Kidney glomerular epithelial cell (primary cell): ENCODE measurements at regions not wholly inside any gene's neighbourhood (a gene's known extent, or its start where the extent isn't known, plus 50 kb on each side); places are given as distances from the start of the nearest gene placed in this dataset.

Experiments
- DNase-seq: peaks from one replicate; lab custom pipeline; 2025; lab: John Stamatoyannopoulos, UW

DNA sequence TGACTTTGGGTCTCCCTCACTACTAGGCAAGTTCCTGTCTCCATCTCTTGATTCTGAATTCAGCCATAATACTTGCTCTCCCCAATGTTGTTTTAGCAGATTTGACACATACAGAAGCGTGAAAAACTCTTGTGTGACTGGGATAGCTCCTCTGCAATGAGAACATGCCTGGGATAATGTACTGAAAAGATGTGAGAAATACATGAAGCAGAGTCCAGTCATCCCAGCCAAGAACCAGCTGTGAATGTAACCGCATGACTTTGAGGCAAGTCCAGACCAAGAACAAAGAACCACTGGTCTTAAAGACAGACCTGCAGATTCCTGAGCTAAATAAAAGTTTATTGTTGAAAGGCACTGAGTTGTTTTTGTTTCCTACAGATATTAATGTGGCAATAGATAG is 135.0 kb downstream of the NMUR2 start:
- no peak for DNase-seq

DNA sequence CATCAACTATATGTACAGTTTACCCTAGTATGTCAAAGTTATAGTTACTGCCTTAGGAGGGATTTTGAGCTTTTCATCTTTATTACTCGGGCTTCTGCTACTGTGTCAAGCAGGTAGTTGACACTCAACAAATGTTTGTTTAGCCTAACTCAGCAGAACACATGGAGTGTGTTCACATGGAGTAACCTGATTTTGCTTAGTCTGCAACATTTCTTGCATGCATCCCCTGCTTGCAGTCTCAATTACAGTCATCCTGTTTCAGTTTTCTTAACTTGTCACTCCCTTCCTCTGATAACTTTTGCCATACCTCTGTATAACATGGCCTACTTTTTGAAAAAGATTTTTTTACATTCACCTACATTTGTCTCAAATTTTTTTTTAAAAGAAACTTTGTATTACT is 135.5 kb downstream of the NMUR2 start:
- no peak for DNase-seq

DNA sequence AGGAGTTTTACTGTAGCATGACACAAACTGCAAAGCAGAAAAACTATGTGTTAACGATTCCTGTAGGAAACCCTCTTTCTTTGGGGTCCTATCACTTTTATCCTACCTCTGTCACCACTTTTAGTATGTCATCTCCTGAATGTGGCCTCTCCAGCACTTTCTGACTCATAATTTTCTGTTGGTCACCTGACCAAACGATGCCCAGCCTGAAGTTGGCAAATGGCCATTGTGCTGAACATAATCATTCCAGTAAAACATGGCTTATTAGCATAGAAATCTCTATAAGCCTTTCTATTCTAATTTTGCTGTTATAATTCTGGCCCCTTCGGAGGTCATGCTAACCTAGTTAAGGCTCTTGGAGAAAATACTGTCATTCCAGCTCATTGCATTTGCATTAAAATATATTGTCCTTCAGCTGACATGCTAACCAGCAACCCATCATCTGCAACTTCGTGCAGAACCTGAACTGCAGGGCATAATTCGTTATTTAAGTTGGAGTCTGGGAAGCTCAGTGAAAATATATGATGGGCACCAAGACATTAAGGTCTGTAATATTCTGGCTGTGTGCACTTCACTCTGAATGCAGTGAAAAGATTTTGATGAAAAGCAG is 140.3 kb downstream of the NMUR2 start:
- DNase-seq, result no peak

DNA sequence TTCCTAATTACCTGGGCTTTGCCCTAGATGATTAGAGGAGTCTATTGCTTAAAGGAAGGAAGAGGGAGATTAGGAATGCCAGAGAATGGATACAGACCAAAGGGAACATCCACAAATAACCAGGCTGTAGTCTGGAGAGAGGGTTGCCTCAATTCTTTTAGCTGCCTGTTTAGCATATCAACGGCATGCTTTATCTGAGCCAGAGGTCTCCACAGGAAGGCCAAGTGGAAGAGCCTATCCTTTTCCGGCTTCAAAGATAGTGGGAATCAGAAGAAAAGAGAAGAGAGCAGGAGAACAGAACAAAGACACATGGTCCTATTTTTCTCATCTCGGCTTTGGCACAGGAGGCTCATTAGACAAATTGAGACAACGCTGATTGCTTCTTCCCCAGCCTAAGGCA is 142.4 kb downstream of the NMUR2 start:
- DNase-seq, result no peak

DNA sequence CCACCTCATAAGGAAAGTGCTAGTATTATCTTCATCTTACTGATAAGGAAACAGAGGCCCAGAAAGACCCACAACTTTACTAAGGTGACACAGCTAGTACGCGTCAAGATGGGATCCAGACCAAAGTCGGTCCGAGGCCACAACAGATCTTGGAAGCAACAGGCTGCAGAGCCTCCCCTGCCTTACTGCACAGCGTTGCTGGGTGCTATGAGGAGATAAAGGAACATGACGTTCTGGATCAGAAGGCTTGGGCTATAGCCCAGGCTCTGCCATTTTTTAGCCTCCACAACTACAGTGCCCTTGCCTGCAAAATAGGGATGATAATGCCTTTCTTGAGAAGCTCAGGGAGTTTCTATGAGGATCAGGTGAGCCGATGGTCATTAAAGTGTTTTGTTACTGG is 144.1 kb downstream of the NMUR2 start:
- DNase-seq, result no peak

DNA sequence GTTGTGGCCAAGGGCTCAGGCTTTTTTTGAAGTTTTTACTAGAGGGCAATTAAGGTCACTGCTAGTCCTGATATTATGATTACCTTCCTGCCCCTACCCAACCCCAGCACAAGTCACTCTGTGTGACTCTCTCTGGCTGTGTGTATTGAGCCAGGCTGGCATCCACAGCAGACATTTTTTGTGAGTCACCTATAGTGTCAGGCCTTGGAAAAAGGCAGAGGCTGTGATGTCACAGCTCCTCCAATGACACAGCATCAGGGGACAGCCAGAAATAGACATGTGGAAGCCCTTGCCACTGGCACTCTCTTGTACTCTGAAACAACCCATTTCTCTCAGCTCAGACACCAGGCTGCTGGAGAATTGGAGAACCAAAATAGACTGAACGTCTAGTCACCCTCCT is 145.4 kb downstream of the NMUR2 start:
- DNase-seq, result no peak

DNA sequence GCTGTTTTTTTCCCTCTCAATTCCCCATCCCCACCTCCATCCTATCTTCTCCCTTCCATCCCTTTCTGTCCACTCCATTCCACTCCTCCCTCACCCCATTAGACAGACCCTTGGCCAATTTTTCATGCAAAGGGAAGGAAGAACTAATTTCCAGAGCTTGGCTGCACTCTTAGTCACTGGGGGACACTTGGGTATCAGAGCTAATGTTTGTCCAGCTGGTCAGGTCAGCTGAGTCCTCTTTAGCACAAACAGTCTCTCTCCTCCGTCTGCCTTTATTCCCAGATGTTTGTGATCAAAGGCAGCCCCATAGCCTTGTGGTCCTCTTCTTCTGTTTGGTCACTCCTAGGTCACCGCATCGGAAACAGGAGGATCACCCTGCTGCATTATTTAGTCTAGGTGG is 148.5 kb downstream of the NMUR2 start:
- no peak for DNase-seq

DNA sequence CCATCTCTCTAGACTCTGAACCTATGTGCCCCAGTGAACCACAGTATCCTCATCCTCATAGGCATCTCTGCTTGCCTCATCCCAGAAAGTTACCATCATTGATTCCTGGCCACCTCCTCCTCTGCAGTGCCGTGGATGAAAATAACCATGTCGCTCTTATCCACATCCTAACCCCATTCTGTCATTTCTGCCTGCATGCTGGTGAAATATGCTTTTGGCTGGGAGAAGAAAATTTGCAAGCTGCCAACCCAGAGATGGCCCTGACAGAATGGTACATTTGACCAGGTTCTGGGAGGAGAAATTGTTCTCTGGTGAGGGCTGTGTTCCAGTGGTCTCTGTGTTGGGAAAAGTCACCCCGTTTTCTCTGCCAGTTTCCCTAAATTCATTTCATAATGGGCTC is 149.7 kb downstream of the NMUR2 start:
- no peak for DNase-seq

DNA sequence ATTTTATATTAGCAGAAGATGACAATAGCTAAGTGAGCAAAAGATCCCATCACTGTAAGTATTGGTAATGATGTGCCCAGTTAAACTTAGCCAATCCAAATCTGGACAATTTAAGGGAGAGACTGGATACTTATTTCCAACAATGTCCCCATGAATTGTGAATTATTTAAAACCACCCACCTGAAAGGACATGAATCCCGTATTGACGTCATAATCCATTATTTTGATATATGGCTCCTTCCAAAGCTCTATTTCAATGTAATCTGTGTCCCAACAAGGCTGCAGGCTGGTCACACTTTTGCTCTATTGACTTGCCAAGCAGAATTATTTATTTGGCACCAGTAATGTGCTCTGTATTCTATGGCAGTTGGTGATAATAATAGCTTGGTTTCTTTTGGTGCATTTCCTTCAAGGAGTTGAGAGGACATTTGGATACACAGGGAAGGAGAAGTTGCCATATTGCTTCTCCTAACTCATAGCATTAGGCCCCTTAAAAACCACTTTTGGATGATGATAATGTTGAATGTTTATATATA is 157.2 kb downstream of the NMUR2 start:
- no peak for DNase-seq

DNA sequence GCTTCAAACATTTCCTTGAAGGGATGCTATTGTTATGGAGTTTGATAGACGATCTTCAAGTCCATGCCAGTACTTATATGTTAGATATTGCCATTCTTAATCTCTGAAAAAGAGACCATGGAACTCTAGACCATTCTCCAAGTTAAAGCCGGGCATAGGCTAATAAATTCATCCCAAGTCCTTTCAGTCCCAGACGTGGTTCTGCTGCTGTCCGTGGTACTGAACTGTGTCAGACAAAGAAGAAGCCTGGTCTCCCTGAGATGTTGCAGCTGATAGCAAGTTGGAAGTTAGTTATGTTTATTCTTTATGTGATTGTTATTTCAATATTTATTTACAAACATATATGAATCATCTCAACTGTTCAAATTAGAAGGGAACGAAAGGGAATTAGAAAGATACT is 158.7 kb downstream of the NMUR2 start:
- no peak for DNase-seq

DNA sequence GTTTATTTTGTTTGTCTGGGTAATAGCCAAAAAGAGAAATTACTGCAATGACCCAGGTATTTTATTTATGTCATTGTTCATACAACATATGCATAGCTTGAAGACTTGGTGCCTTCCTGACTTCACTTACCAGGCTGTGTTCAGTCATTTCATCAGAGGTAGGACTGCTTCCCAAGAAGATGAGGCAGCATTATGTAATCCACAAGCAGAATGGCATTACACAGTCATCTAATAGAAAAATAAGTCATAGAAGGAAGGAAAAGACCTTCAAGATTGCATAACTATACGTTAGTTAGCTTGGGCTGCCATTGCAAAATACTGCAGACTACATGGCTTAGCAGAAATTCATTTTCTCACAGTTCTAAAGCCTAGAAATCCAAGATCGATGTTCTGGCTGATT is 167.5 kb downstream of the NMUR2 start:
- no peak for DNase-seq

DNA sequence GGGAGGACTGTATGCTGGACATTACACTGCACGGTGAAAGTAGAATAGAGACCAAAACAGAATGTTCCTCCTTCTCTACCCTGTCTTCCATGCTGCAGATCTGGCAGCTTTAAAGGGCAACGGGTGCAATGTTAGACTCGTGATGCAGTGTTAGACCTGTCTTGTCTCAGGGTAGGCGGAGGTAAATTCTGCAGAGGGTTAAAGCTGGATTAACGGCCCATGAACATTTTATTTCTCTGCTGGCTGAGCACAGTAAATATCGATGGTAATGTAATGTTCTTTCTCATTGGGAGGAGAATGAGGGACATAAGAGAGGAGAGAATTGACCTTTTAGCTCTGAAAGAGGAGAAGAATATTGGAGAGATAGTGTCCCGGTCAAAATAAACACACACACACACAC is 178.9 kb downstream of the NMUR2 start:
- DNase-seq, result no peak

DNA sequence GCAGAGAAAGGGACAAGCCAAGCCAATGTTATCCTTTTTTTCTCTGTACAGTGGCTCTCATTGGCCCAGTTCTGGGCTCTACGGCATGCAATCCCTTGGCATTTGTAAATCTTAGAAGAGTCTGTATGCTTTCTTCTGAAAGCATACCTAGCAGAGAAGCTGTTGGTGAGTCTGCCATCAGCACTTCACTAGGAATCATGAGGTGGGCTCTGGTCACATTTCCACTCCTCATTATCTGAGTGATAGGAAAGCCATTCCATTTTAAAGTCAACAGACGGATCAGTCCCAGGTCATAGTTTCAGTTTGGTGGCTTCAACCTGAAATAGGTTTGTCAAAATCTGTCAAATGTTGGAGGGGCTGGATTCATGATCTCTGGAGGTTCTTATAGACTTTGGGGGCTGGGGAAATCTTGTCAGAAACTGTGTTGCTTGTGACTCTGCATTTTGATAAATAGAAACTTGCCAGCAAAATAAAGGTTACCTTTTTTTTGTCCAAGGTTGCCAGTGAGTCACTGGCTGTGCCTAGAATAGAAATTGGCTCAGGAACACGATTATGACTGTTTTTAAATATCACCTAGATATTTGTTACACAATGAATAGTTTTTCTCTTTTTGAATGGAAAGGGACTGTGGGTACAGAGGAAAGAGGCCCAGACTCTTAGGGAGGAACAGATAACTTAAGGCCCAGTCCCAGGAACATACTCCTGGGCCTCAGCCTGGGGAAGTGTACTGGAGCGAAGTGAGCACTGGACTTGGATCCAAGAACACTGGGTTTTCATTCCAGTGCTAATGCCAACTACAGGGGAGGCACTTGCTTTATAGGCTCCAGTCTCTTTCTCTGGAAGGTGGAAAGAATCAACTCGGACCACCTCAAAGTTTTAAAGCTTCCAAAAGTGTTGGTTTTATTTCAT is 183.1 kb downstream of the NMUR2 start:
- DNase-seq, result no peak

DNA sequence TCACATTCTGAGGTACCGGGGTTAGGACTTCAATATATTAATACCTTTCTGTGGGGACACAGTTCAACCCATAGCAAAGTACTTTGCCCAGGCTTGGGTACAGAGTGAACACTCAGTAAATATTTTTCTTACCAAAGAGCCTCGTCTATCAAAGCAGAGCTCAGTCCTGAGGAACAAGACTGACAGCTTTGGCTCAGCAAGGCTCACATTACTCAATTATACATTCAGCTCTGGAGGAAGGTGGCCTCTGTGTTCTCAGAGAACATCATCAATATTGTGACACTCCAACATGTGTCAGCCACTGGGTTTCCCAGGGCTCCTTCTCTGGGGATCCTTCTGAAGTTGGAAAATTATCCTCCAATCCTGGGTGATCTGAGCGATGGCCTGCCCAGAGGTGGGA is 186.4 kb downstream of the NMUR2 start:
- no peak for DNase-seq

DNA sequence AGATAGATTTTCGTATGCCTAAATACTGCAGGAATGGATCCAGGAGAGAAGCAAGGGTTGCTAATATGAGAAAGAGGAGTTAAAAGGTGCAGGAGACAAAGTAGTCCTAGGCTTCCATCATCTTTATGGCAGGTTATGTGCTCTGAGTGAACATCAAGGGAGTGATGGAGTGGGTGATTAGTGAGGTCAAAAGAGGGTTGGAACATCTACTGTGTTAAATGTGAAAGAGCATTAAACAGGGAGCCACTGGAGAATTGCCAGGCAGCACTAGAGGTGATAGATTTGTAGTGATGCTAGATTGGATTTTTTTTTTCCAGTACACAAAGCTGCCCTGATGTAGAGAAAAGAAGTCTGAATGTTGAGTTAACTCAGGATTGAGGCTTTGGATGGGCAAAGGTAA is 199.3 kb downstream of the NMUR2 start:
- DNase-seq, result no peak

DNA sequence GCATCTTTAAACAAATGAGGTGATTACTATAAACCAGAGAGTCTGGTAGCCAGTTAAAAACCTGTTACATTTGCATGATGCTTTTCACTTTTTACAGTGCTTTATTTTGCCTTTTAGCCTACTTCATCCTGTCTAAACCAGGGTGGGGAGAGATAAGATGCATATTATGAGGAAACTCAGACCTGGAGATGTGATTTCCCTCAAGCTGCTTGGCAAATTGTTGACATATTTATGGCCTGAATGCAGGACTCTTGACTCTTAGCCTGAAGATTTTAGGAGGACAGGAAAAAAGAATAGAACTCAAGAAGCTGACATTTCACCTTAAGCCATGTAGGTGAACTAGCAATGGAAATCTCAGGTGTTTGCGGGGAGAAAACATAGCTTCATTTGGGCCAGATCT is 202.8 kb downstream of the NMUR2 start:
- no peak for DNase-seq

DNA sequence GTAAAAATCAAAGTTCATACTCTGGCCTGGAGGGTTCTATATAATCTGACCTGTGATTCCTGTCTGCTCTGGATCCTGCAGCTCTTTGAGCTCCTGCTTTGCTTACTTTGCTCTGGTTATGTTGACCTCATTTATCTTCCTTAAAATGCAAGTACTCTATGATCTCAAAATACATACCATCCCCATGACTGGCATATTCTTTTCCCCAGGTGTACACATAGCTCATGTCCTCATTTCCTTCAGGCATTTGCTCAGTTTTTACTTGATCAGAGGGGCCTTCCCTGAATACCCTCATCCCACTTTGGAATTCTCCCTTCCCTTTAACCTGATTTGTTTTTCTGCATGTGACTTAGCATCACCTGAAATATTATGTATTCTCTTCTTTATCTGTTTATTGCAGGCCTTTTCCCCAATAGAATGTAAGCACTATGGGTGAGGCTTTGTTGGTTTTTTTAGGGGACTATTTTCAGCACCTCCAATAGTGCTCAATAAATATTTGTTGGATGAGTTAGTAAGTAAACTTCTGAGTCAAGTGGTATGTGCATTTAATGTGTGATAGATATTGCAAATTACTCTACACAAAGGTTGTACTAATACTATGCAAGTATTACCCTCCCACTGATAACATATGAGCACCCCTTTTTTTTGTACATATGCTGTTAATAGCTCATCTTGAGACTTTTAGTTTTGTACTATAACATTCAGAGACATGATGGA is 211.5 kb downstream of the NMUR2 start:
- DNase-seq, result no peak

DNA sequence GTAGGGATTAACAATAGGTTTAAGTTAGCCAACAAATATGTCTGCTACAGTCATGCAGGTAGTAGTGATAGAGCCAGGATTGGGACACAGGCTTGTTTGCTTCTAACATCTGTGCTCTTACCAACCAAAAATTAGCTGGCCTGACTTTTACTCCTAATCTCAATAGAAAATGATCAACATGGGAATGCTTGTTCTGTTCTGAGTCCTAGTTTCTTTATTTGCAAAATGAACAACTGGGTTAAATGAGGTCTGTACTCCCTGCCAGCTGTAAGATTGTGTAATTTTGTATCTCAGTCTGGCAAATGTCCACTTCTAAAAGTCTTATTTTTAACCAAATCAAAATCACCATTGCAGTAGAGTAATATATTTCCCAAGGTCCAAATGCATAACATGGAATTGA is 216.8 kb downstream of the NMUR2 start:
- DNase-seq, result no peak

DNA sequence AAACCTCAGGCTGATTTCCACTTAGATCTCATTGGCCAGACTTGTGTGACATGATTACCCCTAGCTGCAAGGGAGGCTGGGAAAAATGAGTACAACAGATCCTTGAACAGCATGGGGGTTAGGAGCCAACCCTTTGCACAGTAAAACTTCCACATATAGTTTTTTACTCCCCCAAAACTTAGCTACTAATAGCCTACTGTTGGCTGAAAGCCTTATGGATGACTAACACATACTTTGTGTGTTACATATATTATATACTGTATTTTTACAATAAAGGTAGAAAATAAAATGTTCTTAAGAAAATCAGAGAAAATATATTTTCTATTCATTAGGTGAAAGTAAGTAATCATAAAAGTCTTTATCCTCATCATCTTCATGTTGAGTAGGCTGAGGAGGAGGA is 217.4 kb downstream of the NMUR2 start:
- no peak for DNase-seq

DNA sequence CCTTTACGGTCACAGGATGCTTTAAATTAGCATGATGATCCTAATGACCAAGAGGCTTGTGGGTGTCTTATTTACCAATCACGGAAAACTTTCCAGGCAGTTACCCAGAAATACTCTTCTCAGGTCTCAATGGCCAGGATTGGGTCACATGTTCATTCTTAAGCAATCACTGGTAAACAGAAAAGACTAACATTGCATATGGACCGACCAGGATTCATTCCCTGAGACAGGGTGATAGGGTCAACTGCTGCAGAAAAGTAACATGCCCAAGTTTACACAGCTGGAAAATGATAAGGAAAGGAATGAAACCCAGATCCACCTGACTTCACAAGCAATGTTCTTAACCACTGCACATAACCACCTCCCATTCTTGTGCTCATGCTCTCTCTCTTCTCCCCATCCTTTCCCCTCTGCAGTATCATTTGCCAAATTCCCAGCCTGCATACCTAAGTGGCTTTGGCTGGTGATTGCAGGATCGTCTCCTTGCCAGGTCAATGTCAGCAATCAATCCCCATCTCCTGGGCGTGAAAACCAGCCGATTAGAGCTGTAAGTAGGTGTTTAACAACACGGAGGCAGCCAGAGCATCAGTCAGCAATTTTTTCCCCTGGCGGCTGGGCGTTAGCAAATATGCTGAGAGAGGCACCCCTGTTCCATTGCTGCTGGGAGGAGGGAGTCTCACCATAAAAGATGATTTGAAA is 219.4 kb downstream of the NMUR2 start:
- DNase-seq, result no peak

DNA sequence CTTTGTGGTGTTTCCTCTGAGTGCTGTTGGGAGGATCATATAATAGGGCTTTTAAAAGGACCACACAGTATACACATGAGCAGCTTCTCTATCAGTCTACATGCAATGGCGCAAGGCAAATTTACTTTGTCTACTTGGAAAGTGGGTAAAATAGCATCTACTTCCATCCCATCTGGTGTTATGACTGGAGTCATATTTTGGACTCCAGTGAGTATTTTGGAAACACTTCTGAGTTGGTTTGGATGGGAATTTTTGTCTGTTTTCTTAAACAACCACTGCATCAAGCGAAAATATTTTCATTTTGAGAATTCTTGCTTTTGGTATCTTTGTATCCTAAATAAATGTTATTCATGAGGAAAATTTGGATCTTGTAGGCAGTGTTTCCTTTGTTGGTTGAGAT is 220.8 kb downstream of the NMUR2 start:
- DNase-seq, result no peak

DNA sequence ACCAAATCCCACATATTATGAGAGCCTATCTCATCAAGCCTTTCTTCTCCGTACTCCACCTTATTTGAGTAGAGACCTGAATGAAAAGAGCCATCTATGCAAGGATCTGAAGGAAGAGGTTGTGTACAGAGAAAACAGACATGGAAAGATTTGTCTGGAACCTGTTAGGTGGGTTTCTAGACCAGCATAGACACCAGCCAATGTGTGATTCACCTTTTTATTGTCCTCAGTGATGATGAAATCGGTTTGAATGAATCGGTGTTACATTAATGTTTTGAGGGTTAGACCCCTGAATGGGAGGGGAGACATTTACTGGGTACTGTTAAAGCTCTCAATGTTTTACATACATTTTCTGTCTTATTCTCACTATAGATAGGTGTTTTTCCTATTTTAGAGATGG is 223.6 kb downstream of the NMUR2 start:
- DNase-seq, result no peak
